Keratinocyte (primary cell): ENCODE measurements at regions not wholly inside any gene's neighbourhood (a gene's known extent, or its start where the extent isn't known, plus 50 kb on each side); places are given as distances from the start of the nearest gene placed in this dataset.

Experiments used
- DNase-seq: peaks from one replicate; pipeline ENCODE4 v3.0.0-alpha.2; 2011; ENCODE audit warnings: low read depth, missing footprints, low spot score
- FAIRE-seq: peaks from 2 replicates; lab custom pipeline; 2011; peaks lifted over from hg19 to GRCh38; lab: Jason Lieb, UNC
- H2AFZ ChIP-seq: 2 replicates; pipeline ENCODE4 v1.6.0; 2012; ENCODE audit warnings: low read length, control low read depth, inconsistent platforms; ENCODE audit not compliant: control insufficient read depth
- H3K27ac ChIP-seq: 2 replicates; pipeline ENCODE4 v1.5.1; 2011; ENCODE audit warnings: low read length; ENCODE audit not compliant: control insufficient read depth, insufficient read depth
- H3K27me3 ChIP-seq: 3 replicates; pipeline ENCODE4 v1.6.0; 2011; ENCODE audit warnings: low read length; ENCODE audit not compliant: control insufficient read depth, insufficient read depth; ENCODE audit errors: extremely low read depth
- H3K36me3 ChIP-seq, 2 experiments: 2 replicates in 1 of 2; 3 replicates in 1 of 2; pipeline ENCODE4 v1.5.1; 2011; ENCODE audit warnings: low read length in 2 of 2, mild to moderate bottlenecking in 1 of 2; ENCODE audit not compliant: control insufficient read depth in 2 of 2, insufficient read depth in 2 of 2; ENCODE audit errors: extremely low read depth in 1 of 2
- H3K4me1 ChIP-seq: 3 replicates; pipeline ENCODE4 v1.5.1; 2011; ENCODE audit warnings: low read length; ENCODE audit not compliant: control insufficient read depth, insufficient read depth; ENCODE audit errors: extremely low read depth
- H3K4me2 ChIP-seq: 3 replicates; pipeline ENCODE4 v1.6.0; 2011; ENCODE audit warnings: low read depth, low read length; ENCODE audit not compliant: control insufficient read depth, insufficient read depth; ENCODE audit errors: extremely low read depth
- H3K4me3 ChIP-seq, 3 experiments: fragments of 200-600 bp in 1 of 3; sonication (generic) in 1 of 3; 2 replicates in 2 of 3; 3 replicates in 1 of 3; pipeline ENCODE4 v1.5.1; 2011 to 2016; ENCODE audit warnings: low read length in 3 of 3, mild to moderate bottlenecking in 3 of 3, control low read depth in 2 of 3, inconsistent platforms in 1 of 3, low read depth in 1 of 3, mixed read lengths in 1 of 3, mixed run types in 1 of 3, moderate library complexity in 1 of 3; ENCODE audit not compliant: control insufficient read depth in 2 of 3, insufficient read depth in 2 of 3; ENCODE audit errors: extremely low read depth in 1 of 3
- H3K79me2 ChIP-seq: 2 replicates; pipeline ENCODE4 v1.6.0; 2012; ENCODE audit warnings: low read length; ENCODE audit not compliant: control insufficient read depth, insufficient read depth
- H3K9ac ChIP-seq: 3 replicates; pipeline ENCODE4 v1.6.0; 2011; ENCODE audit warnings: low read length; ENCODE audit not compliant: control insufficient read depth, insufficient read depth; ENCODE audit errors: extremely low read depth
- H3K9me1 ChIP-seq: 3 replicates; pipeline ENCODE4 v1.6.0; 2011; ENCODE audit warnings: low read length; ENCODE audit not compliant: control insufficient read depth, insufficient read depth; ENCODE audit errors: extremely low read depth
- H3K9me3 ChIP-seq: 2 replicates; pipeline ENCODE4 v1.5.1; 2012; ENCODE audit warnings: low read depth, low read length; ENCODE audit not compliant: control insufficient read depth
- H4K20me1 ChIP-seq: 3 replicates; pipeline ENCODE4 v1.6.0; 2011; ENCODE audit warnings: low read length; ENCODE audit not compliant: control insufficient read depth, insufficient read depth; ENCODE audit errors: extremely low read depth
- EZH2 ChIP-seq: IDR thresholded peaks from one replicate; pipeline ENCODE4 v1.6.1; 2012; ENCODE audit warnings: inconsistent platforms, mild to moderate bottlenecking, low read length, moderate library complexity
- dilution Hi-C: fragments of 300-500 bp; cut with MboI; formaldehyde crosslinking; loops from one replicate; pipeline ENCODE4 v1.7.0; 2020; ENCODE audit warnings: low sequenced_read_pairs; ENCODE audit not compliant: extremely low pct_ligation_motif_present
- TF ChIP-seq, protein P1 (sequence below), 3 experiments: IDR thresholded peaks in 1 of 3; conservative IDR thresholded peaks in 1 of 3; optimal IDR thresholded peaks in 1 of 3; 2 replicates in 2 of 3; 3 replicates in 1 of 3; pipeline versions ENCODE3 to v1.5.1; 2011; ENCODE audit warnings: low read length in 3 of 3, mild to moderate bottlenecking in 3 of 3, moderate library complexity in 2 of 3, control low read depth in 1 of 3, inconsistent platforms in 1 of 3; ENCODE audit not compliant: insufficient read depth in 2 of 3; ENCODE audit errors: extremely low read depth in 1 of 3

DNA sequence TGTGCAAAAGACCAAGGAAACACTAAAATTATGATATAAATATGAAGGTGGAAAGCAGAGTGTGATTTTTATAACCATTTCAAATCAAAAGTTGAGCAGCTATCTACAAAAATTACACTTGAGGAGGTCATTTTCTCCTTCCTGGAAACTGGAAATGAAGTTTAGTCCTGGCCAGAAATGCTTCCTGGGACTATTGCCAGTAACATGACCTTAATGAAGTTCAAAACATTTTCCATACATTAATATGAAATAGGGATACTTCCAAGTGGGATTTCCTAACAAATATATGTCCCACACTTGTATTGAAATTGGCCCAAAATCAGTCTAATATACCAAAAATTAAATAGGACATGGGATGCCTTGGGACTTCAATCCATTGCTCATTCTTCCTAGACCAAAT is 1556.8 kb upstream of the MIR17HG start:
- Histone ChIP-seq H3K9me1 (no peaks in the 10 kb centered on the region), H3K9me3 (no peaks in the 10 kb centered on the region), H3K4me2 (no peak overlapping the region), H3K36me3 (no peaks in the 10 kb centered on the region), H2AFZ (no peak overlapping the region), H4K20me1 (no peaks in the 10 kb centered on the region), H3K27ac (no peak overlapping the region), H3K4me1 (no peaks in the 10 kb centered on the region), H3K4me3 (no peak overlapping the region), H3K9ac (no peak overlapping the region), H3K27me3 (no peaks in the 10 kb centered on the region), H3K79me2 (no peaks in the 10 kb centered on the region)
- dilution Hi-C loops, result no loop called here
- DNase-seq (no peak), FAIRE-seq (no peak)
- TF ChIP-seq, protein P1, sequence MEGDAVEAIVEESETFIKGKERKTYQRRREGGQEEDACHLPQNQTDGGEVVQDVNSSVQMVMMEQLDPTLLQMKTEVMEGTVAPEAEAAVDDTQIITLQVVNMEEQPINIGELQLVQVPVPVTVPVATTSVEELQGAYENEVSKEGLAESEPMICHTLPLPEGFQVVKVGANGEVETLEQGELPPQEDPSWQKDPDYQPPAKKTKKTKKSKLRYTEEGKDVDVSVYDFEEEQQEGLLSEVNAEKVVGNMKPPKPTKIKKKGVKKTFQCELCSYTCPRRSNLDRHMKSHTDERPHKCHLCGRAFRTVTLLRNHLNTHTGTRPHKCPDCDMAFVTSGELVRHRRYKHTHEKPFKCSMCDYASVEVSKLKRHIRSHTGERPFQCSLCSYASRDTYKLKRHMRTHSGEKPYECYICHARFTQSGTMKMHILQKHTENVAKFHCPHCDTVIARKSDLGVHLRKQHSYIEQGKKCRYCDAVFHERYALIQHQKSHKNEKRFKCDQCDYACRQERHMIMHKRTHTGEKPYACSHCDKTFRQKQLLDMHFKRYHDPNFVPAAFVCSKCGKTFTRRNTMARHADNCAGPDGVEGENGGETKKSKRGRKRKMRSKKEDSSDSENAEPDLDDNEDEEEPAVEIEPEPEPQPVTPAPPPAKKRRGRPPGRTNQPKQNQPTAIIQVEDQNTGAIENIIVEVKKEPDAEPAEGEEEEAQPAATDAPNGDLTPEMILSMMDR (optimal IDR thresholded peaks at IDR 0.05 in 1 of 3, IDR thresholded peaks at IDR 0.05 in 1 of 3, conservative IDR thresholded peaks at IDR 0.05 in 1 of 3; ENCODE audit: extremely low read depth in 1 of 3, insufficient read depth in 2 of 3, low read length in 3 of 3), result no peak
- TF ChIP-seq EZH2, result no peak

DNA sequence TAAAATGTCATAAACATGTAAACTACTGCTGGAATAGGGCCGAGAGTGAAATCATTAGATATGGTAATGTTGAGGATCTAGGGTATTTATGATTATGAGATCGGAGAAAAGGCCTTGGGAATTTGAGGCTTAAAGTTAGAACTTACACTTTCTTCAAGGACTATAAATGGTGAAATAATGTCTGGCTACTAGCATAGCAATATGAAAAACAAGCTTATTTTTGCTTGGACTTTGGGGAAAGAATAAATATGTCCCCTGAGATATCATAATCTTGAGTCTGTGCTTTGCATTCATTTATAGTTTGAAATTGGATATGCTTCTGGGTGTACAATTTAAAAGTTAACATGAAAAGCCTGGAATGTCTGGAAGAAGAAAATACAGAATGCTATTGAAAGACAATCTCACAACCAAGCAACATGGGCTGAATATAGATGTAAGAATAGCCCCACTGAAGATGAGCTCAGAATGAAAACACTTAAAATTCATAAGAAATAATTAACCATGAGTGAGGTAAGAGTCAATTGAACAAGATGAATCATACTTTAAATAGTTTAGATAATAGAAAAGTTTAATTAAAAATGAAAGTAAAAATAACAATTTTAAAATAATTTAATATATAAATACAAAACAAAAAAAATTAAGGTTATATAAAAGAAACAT is 1555.4 kb upstream of the MIR17HG start:
- dilution Hi-C loops, result no loop called here

More for the DNA sequence above, 1555.4 kb upstream of the MIR17HG start:
- TF ChIP-seq EZH2, result no peak
- TF ChIP-seq, protein P1 (optimal IDR thresholded peaks at IDR 0.05 in 1 of 3, IDR thresholded peaks at IDR 0.05 in 1 of 3, conservative IDR thresholded peaks at IDR 0.05 in 1 of 3; ENCODE audit: extremely low read depth in 1 of 3, insufficient read depth in 2 of 3, low read length in 3 of 3), result no peak
- Histone ChIP-seq H3K36me3 (no peaks in the 10 kb centered on the region), H3K4me3 (no peak overlapping the region), H3K27me3 (no peaks in the 10 kb centered on the region), H3K9me3 (no peaks in the 10 kb centered on the region), H3K4me2 (no peak overlapping the region), H3K4me1 (no peaks in the 10 kb centered on the region), H4K20me1 (no peaks in the 10 kb centered on the region), H2AFZ (no peak overlapping the region), H3K27ac (no peak overlapping the region), H3K9me1 (no peaks in the 10 kb centered on the region), H3K79me2 (no peaks in the 10 kb centered on the region), H3K9ac (no peak overlapping the region)
- FAIRE-seq (no peak), DNase-seq (no peak)
